Colonic mucosa (tissue), 4 donors: ENCODE measurements at regions not wholly inside any gene's neighbourhood (a gene's known extent, or its start where the extent isn't known, plus 50 kb on each side); places are given as distances from the start of the nearest gene placed in this dataset.
"Not testable (repeated sequence)": the region's sequence is repeated elsewhere in the genome, so short reads cannot be mapped to it uniquely, and the experiment has no call there.

Experiments
- DNase-seq: peaks from one replicate; pipeline ENCODE4 v3.0.0-alpha.2; 2020
- H3K27ac ChIP-seq: fragments of 200-600 bp; one replicate; pipeline ENCODE4 v1.8.0; 2021
- H3K27me3 ChIP-seq: fragments of 200-600 bp; one replicate; pipeline ENCODE4 v1.8.0; 2021
- H3K36me3 ChIP-seq: fragments of 200-600 bp; one replicate; pipeline ENCODE4 v1.8.0; 2021
- H3K4me1 ChIP-seq: fragments of 200-600 bp; one replicate; pipeline ENCODE4 v1.8.0; 2021; ENCODE audit warnings: mild to moderate bottlenecking
- H3K4me3 ChIP-seq: fragments of 200-600 bp; one replicate; pipeline ENCODE4 v1.8.0; 2021
- H3K9ac ChIP-seq, 2 donors: one replicate each; pipeline ENCODE4 v1.7.0; 2013; ENCODE audit warnings: control low read depth in 2 of 2, low read depth in 2 of 2, low read length in 2 of 2
- H3K9me3 ChIP-seq: fragments of 200-600 bp; one replicate; pipeline ENCODE4 v1.8.0; 2021
- intact Hi-C: fragments of 100-400 bp; cut with DNase I; formaldehyde crosslinking; loops from one replicate; pipeline ENCODE4 v1.14.1; 2022
- TF ChIP-seq, protein P1 (sequence below): fragments of 200-600 bp; IDR thresholded peaks from one replicate; pipeline ENCODE4 v1.8.0; 2022; ENCODE audit warnings: antibody characterized with exemption, mild to moderate bottlenecking
- donor health status: healthy.
- donor health status: DM: no; HTN: no; CAD: no.
- donor health status: DM: no; HTN: no; CAD: no.

DNA sequence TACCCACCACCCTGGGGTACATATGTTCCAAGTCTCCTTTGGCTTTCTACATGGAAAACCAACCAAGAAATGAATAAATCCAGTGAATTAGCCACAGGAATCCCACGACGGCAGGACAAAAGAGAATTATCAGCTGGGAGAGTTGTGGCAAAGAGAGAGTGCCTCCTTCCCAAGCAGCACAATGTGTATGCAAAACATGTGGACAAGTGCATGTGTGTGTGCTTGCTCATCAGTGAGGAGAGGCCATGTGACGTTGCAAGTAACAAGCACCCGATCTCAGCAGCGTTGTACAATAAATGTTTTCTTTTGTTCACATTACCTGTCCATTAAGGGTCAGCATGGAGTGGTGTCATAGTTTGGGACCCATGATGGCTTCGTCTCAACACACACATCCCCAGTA, 50.0 kb upstream of the EMX2 start:
- no peaks in the 10 kb centered on the region for H3K9me3 ChIP-seq
- intact Hi-C loops, result loop anchor here (10.0 kb wide), 2 partner anchors 932 to 1052 kb away; no protein-coding TSS in a partner anchor
- TF ChIP-seq, protein P1, sequence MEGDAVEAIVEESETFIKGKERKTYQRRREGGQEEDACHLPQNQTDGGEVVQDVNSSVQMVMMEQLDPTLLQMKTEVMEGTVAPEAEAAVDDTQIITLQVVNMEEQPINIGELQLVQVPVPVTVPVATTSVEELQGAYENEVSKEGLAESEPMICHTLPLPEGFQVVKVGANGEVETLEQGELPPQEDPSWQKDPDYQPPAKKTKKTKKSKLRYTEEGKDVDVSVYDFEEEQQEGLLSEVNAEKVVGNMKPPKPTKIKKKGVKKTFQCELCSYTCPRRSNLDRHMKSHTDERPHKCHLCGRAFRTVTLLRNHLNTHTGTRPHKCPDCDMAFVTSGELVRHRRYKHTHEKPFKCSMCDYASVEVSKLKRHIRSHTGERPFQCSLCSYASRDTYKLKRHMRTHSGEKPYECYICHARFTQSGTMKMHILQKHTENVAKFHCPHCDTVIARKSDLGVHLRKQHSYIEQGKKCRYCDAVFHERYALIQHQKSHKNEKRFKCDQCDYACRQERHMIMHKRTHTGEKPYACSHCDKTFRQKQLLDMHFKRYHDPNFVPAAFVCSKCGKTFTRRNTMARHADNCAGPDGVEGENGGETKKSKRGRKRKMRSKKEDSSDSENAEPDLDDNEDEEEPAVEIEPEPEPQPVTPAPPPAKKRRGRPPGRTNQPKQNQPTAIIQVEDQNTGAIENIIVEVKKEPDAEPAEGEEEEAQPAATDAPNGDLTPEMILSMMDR, result no peak

DNA sequence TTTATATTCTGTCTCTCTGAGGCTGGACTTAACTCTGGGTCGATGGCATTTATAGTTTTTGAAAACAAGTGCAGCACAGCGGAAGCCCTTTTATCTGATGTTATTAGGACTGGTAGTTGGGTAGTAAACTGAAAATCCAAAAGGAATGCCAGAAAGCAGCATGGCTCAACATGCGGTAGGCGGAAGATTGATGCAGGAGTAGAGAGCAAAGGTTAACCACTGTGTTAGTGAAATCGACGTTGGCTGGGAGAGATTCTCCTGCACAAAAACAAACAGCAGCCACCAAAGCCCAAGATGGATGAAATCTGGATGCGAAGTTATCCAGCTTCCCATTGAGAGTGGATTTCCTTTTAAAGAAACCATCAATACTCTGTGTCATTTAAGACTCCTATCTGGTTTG, 54.5 kb upstream of the EMX2 start:
- intact Hi-C loops, result no loop called here
- Histone ChIP-seq H3K36me3 (no peaks in the 10 kb centered on the region), H3K27ac (no peak overlapping the region), H3K9ac (no peak overlapping the region), H3K9me3 (no peaks in the 10 kb centered on the region), H3K4me3 (no peak overlapping the region), H3K27me3 (no peaks in the 10 kb centered on the region), H3K4me1 (no peaks in the 10 kb centered on the region)
- TF ChIP-seq, protein P1, result no peak
- no peak for DNase-seq

More for the DNA sequence above, 50.0 kb upstream of the EMX2 start:
- DNase-seq, result no peak
- Histone ChIP-seq H3K36me3 (no peaks in the 10 kb centered on the region), H3K4me1 (no peaks in the 10 kb centered on the region), H3K27me3 (no peaks in the 10 kb centered on the region), H3K27ac (no peak overlapping the region), H3K4me3 (no peak overlapping the region), H3K9ac (no peak overlapping the region)

DNA sequence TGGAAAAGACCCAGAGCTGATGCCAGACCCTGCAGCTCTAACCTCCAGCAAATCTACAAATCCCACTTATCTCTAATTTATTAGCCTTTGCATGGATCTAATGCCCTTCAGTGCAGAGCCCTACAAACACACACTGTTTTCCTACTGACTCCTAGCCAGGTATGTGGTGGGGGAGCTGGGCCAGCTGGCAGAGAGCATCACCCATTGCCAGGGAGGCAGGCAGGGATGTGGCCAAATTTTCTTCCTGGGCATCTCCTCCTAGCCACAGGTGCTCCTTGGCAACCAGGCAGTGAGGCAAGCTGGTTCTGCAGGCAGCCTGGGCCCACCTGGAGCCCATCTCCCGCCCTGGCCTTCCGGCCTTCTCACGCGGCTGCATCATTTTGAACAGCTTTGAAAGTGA, 55.9 kb upstream of the EMX2 start:
- no peaks in the 10 kb centered on the region for H3K27me3 ChIP-seq
- TF ChIP-seq, protein P1, result no peak
- no peak overlapping the region for H3K4me3 ChIP-seq
- intact Hi-C loops, result no loop called here
- no peaks in the 10 kb centered on the region for H3K36me3 ChIP-seq
- H3K9me3 ChIP-seq, result no peaks in the 10 kb centered on the region
- no peak overlapping the region for H3K27ac ChIP-seq
- no peak for DNase-seq
- no peaks in the 10 kb centered on the region for H3K4me1 ChIP-seq
- H3K9ac ChIP-seq, result no peak overlapping the region

DNA sequence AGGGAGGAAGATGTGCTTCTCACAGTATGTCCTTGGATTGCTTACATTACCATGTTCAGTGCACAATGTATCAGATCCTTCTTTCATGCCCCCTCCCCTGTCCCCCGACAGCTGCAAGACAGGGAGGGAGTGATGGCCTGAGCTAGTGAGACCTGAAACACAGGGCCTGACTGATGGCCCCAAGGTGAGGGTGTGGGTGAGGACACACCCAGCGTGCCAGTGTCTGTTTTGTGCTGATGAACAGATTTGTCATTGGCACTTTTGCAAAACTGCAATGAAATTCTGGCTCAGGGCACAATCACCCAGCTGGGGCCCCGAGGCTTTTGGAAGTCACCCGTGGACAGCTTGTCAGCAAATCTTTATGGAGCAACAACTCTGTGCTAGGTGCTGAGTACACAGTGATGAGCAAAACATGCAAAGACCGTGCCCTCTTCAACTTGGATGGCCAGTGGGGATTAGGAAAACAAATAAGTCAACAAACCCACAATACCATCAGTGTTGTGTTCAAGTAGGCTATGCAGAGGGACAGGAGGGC, 59.4 kb upstream of the EMX2 start:
- H3K9ac ChIP-seq, result no peak overlapping the region
- no peak overlapping the region for H3K4me3 ChIP-seq
- no peaks in the 10 kb centered on the region for H3K27me3 ChIP-seq
- TF ChIP-seq, protein P1, result no peak
- H3K9me3 ChIP-seq, result no peaks in the 10 kb centered on the region
- DNase-seq, result no peak
- no peaks in the 10 kb centered on the region for H3K36me3 ChIP-seq
- H3K4me1 ChIP-seq, result no peaks in the 10 kb centered on the region
- intact Hi-C loops, result no loop called here
- H3K27ac ChIP-seq, result no peak overlapping the region

DNA sequence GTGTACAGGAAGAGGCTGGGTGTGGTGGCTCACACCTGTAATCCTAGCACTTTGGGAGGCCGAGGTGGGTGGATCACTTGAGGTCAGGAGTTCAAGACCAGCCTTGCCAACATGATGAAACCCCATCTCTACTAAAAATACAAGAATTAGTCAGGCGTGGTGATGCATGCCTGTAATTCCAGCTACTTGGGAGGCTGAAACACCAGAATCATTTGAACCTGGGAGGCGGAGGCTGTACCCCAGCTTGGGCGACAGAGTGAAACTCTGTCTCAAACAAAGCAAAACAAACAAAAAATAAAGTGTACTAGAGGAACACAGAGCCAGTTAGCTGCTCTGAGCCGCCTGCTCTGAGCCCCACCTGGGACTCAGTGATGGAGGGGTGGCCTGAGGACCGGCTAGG, 61.5 kb upstream of the EMX2 start:
- H3K4me3 ChIP-seq, H3K9ac ChIP-seq, H3K27me3 ChIP-seq, H3K27ac ChIP-seq, intact Hi-C loops, H3K36me3 ChIP-seq, H3K9me3 ChIP-seq, H3K4me1 ChIP-seq, DNase-seq: not testable (repeated sequence)

DNA sequence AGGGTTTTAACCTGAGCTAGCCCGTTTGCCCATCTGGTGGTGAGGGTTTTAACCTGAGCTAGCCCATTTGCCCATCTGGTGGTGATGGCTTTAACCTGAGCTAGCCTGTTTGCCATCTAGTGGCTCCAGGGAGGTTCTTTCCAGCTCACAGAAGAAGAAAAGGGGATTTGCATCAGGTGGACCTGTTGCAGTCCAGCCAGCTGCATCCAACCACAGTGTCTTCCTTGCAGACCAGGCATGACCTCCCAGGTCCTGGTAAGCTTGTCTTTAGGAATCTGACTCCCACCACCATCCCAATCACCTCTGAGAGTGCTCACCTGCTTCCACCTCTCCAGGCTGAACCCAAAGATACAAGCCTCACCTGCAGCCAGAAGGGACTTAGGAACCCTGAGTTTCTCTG, 62.4 kb upstream of the EMX2 start:
- TF ChIP-seq, protein P1, result no peak
- Histone ChIP-seq H3K9ac (no peak overlapping the region), H3K27me3 (no peaks in the 10 kb centered on the region), H3K4me3 (no peak overlapping the region), H3K36me3 (no peaks in the 10 kb centered on the region), H3K27ac (no peak overlapping the region), H3K4me1 (no peaks in the 10 kb centered on the region), H3K9me3 (no peaks in the 10 kb centered on the region)
- intact Hi-C loops, result no loop called here
- no peak for DNase-seq
